ENCODE measurements at regions not wholly inside any gene's neighbourhood (a gene's known extent, or its start where the extent isn't known, plus 50 kb on each side); places are given as distances from the start of the nearest gene placed in this dataset.

- TF ChIP-seq CTCF (IDR thresholded peaks at IDR 0.05) = no peak
- no peak for TF ChIP-seq POLR2AphosphoS5 (IDR thresholded peaks at IDR 0.05)
Observed at GRCh38 chr3:70820397-70820796, 508.0 kb upstream of the MDFIC2 start.

Measured in sigmoid colon (tissue), 4 donors.